IPS-NIHi7 (cell line): ENCODE measurements at regions not wholly inside any gene's neighbourhood (a gene's known extent, or its start where the extent isn't known, plus 50 kb on each side); places are given as distances from the start of the nearest gene placed in this dataset.
"Not testable (repeated sequence)": the region's sequence is repeated elsewhere in the genome, so short reads cannot be mapped to it uniquely, and the experiment has no call there.

Experiments used
- DNase-seq: peaks from one replicate; pipeline ENCODE4 v3.0.0; 2012; ENCODE audit warnings: mixed read lengths; ENCODE audit errors: extremely low spot score

GRCh38 chr1:209172792-209173542, 410.5 kb upstream of the CAMK1G start:
- DNase-seq = not testable (repeated sequence)

DNA sequence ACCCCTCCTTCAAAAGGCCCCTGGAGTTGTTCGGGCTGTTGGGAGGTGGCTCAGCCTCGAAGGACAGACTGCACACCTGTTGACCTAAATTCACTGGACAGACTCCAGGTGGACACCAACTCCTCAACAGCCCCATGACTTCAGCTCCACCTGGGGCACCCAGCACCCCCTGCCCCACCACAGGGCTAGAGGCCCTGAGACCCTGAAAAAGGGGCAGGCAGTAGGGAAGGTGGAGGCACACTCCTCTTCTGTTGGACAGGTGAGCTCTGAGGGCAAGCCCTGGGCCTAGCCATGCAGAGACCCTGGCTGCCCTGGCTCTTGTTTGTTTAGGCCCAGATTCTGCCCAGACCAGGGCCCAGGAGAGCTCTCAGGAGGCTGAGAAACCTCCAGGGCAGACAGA, 409.7 kb upstream of the CAMK1G start:
- DNase-seq = not testable (repeated sequence)

DNA sequence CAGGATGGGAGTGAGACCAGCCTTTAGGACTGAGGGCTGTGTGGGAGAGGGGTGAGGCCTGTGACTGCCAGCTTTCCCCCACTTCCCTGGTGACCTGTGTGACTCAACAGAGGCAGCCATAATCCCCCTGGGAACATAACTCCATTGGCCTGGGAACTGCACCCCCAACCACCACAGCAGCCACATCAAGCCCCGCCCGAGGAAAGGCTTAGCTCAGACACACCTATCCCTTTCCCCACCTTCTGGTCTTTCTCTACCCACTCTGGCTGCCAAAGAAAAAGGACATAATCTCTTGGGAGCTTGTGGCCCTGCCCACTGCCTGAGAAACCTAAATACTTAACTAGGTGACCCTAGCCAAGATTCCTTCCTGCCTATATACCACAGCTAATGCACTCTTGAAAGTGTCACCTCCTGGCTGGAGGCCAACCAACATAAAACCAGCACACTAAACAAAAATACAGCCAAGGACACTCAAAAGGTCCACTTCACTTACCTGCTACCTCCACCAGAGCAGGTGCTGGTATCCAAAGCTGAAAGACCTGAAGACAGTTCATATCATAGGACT, 406.6 kb upstream of the CAMK1G start:
- DNase-seq = no peak

DNA sequence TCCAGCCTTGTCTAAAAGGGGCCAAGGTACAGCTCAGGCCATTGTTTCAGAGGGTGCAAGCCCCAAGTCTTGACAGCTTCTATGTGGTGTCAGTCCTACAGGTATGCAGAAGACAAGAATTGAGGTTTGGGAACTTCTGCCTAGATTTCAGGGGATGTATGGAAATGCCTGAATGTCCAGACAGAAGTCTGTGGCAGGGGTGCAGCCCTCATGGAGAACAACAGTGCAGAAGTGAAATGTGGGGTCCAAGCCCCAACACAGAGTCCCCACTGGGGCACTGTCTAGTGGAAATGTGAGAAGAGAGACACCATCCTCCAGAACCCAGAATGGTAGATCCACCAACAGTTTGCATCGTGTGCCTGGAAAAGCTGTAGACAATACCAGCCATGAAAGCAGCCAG, 400.3 kb upstream of the CAMK1G start:
- DNase-seq = no peak

DNA sequence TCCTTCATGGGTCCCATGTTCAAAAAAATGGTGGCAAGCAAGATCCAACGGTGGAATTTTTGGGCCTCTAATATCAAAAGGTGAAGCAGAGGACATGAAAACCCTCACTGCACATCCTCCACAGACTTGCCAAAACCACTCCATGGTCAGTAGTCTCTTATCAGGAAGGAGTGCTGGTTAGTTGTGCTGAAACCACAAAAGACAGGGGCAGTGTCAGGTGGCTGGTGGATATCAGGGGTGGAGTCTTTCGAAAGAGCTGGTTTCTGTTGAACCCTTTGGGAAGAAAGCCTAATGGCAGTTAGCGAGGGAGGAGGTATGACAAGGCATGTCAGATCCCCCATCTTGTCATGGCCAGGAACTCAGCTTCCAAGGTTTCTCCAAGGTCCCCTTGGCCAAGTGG, 395.9 kb upstream of the CAMK1G start:
- no peak for DNase-seq

DNA sequence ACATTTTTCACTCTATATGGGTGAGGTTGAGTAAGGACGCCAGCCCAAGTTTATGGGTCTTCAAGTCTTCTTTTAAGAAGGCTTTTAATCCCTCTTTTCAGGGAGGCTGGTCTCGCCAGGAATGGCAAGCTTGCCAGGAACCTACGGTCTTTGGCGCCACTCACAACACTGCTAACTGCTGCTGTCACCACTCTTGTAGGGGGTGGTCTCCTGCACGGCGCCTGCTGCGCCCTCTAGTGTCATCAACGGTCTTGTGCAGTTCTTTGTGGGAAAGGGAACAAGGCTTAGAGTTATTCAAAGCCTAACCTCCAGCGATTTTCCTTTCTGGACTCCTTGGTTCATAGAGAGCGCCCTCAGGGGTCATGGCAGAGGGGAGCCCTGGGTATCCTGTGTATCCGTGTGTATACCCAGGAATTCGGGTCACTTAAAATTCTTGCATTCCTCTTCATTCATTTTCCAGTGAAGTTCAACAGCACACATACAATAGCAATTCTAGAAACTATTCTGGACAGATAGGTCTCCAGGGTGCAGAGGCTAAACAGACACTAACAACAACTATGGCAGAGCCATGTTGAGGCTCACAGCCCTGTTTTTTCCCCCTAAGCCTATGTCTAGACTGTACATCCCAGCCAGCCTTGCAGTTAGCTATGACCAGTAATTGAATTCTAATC, 392.8 kb upstream of the CAMK1G start:
- DNase-seq = peak; percentile 85

- DNase-seq = no peak
Measured at GRCh38 chr1:209191262-209191634, 392.3 kb upstream of the CAMK1G start.

- DNase-seq = no peak
Measured at GRCh38 chr1:209196140-209196539, 387.4 kb upstream of the CAMK1G start.

DNA sequence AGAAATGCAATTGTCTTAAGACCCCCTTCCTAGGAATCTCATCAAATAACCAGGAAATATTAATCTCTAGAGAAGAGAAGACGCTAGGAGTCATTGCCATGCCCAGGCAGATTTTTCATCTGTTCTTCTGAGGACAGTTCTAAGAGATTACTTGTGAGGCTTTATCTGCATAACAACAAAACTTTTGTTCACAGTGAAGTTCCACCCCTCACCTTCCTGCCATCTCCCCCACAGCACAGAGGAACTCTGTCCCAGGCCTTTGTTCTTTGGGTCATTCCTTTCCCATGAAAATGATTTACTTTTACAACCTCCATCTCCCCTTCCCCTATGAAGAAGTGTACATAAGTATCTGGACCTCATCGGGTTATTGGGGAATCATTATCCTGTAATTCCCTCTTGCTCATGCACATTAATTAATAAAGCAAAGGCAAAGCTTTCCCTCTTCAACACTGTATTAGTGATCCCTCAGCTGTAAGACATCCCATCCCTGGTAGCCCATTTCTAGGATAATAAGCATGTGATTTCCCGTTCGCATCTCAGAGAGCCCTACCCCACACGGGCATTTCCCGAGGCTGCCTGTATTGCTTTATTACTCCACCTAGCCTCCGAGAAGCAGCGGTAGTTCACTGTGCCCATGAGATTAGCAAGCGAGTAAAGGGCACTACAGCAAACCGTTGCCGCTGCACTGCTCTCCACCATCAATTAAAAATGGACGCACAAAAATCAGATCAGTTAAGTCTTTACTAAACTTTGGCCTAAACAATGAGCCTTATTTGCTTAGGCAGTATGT, 384.4 kb upstream of the CAMK1G start:
- no peak for DNase-seq

- DNase-seq = peak; percentile 81
Measured at GRCh38 chr1:209199822-209200221, 383.7 kb upstream of the CAMK1G start.

GRCh38 chr1:209202321-209202720, 381.2 kb upstream of the CAMK1G start:
- DNase-seq = not testable (repeated sequence)

GRCh38 chr1:209202830-209203532, 380.5 kb upstream of the CAMK1G start:
- peak; percentile 50 for DNase-seq

DNA sequence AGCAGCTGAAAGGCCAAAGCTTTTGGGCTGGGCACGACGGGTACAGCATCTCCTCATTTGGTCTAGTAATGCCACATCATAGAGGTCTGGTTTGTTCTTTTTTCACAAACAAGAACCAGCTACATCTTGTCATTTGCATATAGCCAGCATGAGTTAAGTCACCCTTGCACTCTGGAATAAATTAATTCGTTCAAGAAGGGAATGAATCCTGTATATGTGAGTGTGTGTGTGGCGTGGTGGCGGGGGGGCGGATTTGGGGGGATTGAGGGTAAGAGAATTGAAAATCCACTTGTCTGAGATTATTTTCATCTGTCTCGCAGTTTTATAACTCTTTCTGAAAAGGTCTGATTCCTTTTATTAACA, 380.0 kb upstream of the CAMK1G start:
- no peak for DNase-seq

DNA sequence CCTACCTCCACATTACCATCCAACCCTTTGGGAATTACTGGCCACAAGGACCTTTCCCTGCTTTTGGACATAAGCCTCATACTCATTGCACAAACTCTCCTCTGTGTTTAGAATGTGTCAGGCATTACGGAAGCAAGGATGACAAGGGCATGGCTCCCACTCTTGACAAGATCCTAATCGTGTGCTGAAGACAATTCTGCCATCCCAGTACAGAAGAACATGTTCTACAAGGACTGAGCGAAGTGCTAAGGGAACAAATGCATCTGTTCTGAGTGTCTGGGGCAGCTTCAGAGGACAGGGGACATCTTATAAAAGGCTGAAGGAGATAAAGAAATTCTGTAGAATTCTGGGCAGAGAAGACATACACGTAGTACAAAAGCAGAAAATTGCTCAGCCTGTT, 378.5 kb upstream of the CAMK1G start:
- DNase-seq = no peak

GRCh38 chr1:209207126-209207700, 376.3 kb upstream of the CAMK1G start:
- no peak for DNase-seq

DNA sequence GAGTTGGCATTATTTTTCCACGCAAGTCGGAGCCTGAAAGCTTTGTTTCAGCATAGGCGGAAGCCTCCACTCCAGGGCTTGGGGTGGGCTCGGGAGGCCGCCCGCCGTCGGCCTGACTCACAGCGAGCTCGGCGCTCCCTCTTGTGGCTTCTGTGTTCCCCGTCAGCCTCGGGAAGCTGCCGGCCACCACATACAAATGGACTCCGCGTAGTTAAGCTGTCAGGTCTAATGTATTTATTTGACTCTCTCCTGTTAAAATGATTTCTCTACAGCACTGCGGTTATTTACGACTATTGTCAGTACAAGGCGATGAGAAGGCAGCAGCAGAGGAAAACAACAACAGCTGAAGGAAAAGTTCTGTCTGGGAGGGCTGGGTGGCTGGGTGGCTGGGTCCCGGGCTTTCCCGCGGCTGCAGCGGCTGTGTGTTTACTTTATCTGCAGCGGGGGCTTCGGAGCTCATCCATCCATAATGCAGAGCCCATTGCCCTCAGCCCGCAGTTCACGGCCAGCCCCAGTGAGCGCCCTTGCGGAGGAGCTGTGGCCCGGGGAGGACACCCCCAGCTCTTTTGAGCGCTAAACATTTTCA, 375.7 kb upstream of the CAMK1G start:
- peak; percentile 85 for DNase-seq

DNA sequence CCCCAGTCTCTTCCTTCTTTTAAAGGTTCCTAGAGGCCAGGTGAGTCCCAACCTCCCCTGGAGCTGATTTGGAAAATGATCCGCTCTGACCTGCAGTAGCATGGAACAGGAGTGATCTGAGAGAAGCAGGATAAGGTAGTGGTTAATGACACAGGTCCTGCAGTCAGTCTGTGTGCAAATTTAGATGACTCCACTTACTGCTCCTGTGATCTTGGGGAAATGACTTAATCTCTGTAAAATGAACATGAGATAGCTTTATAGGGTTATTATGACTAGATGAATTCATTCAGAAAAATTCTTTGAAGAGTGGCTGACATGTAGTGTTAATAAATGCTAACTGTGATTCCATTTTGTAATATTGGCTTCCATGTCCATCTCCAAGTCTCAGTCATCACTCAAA, 374.9 kb upstream of the CAMK1G start:
- DNase-seq = no peak

GRCh38 chr1:209213989-209214388, 369.5 kb upstream of the CAMK1G start:
- no peak for DNase-seq

GRCh38 chr1:209215826-209216225, 367.7 kb upstream of the CAMK1G start:
- no peak for DNase-seq

GRCh38 chr1:209218113-209218512, 365.4 kb upstream of the CAMK1G start:
- DNase-seq = no peak

DNA sequence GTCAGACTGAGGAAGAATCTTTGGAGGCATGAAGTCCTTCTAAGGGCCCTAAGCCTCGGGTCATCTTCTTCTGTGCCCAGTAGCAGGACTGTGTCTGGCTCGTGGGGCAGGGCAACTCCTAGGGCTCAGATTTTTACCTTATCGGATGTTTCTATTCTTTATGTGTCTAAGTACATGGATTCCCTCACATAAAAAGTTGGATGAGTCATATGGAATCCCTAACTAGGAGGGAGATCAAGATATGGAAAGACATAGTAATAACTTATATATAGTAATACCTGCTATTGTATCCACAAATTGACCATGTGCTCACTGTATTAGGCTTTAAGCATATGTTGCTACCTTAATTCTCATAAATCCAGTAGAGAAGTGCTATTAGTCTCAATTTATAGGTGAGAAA, 364.5 kb upstream of the CAMK1G start:
- no peak for DNase-seq
